GM12891 (cell line): ENCODE measurements at regions not wholly inside any gene's neighbourhood (a gene's known extent, or its start where the extent isn't known, plus 50 kb on each side); places are given as distances from the start of the nearest gene placed in this dataset.

Experiments used
- POLR2A ChIP-seq: IDR thresholded peaks from 2 replicates; pipeline ENCODE4 v1.6.1; 2011; ENCODE audit warnings: low read depth, low read length, control low read depth
- POLR2AphosphoS5 ChIP-seq: IDR thresholded peaks from 2 replicates; pipeline ENCODE4 v1.6.1; 2011; ENCODE audit warnings: low read depth, low read length, control low read depth

GRCh38 chr2:88808652-88809051, 117.2 kb downstream of the RPIA start:
- TF ChIP-seq POLR2AphosphoS5 (no peak), POLR2A (no peak)
